HG02798 (cell line): ENCODE measurements at regions not wholly inside any gene's neighbourhood (a gene's known extent, or its start where the extent isn't known, plus 50 kb on each side); places are given as distances from the start of the nearest gene placed in this dataset.
"Not testable (repeated sequence)": the region's sequence is repeated elsewhere in the genome, so short reads cannot be mapped to it uniquely, and the experiment has no call there.

Experiments used
- ATAC-seq: cut with Tn5 transposase; IDR thresholded peaks from one replicate; pipeline ENCODE4 v1.9.1; 2021; ENCODE audit warnings: mild to moderate bottlenecking; ENCODE audit not compliant: unreplicated experiment, poor library complexity

DNA sequence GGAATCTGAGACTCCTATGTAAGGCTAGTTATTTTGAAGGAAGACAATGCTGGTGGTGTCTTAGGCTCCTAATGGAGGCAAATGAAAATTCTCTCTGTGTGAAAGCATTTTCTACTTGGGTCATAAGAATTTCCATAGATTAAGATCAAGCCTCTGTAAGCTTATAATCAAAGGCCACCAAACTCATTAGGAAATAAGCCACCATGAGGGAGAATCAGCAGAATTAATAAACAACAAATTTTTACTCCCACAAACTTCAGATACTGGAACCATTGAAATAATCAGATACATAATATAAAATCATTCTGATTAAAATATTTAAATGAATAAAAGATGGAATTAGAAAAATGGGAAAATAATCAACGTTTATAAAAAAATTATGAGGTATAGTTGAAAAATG is 178.7 kb downstream of the NPIPA8 start:
- ATAC-seq, result not testable (repeated sequence)

GRCh38 chr16:18152832-18153231 is 183.7 kb downstream of the NPIPA8 start:
- not testable (repeated sequence) for ATAC-seq

DNA sequence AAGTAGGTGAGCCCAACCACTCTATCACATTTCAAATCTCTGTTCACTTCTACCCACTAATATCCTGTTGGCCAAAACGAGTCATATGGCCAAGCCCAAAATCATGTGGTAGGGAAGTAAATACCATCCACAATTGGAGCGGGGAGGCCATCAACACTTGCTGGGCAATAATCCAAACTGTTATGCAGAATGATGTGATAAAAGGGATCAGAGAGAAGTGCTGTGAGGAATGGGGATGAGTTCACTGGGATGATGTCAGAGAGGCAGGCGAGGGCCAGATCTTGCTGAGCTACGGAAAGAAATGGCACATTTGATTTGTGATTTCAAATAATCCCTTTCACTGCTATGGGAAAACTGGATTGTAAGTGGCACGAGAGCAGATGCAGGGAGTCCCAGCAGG is 188.4 kb downstream of the NPIPA8 start:
- ATAC-seq, result not testable (repeated sequence)

DNA sequence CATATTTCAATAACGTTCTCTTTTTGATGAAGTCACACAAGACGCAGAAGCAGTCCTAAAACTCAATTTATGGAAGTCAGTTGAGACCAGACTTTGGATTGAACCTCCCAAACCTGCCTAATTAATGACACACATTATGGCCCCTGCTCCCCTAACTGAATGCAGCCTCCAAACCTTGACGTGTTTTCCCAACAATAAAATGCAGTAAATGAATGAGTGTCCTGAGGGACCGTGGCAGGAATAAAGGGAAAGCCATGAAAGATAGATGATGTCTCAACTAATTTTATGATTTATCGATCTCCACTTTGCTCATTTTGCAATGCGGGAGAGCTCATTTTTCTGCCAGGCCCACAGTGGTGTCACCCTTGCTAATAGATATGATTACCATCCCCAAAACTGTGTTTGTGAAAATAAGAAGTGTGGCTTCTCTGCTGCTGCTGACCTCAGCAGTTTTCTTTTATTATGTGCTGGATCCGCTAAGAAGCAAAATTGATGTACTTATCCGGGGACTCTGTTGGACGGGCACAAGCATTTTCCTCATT is 189.9 kb downstream of the NPIPA8 start:
- not testable (repeated sequence) for ATAC-seq

DNA sequence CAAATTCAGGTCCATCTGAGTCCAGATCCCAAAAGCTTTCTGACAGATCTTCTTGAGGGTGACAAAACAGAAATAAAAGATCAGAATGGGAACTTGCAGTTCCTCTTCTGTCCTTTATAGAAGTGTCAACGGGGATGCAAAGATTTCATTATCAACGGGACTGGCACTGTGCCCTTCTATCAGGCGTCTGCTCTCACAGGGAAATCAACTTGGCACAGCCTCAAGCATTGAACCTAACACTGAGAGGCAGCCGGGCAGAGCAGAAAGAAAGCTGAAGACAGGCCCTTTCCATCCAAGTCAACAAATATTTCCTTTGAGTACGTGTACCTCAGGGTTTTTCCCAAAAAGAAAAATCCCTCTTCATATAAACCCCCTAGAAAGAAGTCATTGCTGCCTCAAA is 194.5 kb downstream of the NPIPA8 start:
- not testable (repeated sequence) for ATAC-seq

GRCh38 chr16:18136288-18136687 is 200.2 kb downstream of the NPIPA8 start:
- not testable (repeated sequence) for ATAC-seq

GRCh38 chr16:18135024-18135423 is 201.5 kb downstream of the NPIPA8 start:
- not testable (repeated sequence) for ATAC-seq

- not testable (repeated sequence) for ATAC-seq
These were observed 204.9 kb downstream of the NPIPA8 start for GRCh38 chr16:18131587-18131986.

GRCh38 chr16:18130478-18131120 is 205.9 kb downstream of the NPIPA8 start:
- not testable (repeated sequence) for ATAC-seq

DNA sequence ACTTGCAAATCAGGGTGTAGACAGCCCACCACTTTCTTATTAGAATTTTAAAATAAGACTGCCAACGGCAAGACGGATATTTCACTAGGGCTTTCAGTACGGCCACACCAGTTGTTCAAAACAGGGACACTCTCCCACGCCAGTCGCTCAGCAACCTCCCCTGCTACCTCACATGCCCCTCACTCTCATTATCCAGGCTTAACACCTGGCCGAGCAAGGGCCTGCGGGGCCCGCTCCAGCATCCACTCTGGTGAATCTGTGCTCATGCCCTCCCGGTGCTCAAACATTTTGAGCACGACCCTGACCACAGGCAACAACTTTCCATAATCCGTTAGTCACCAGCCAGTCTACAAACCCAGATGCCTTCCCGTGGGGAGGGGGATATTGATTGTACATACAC is 209.5 kb downstream of the NPIPA8 start:
- ATAC-seq, result not testable (repeated sequence)

DNA sequence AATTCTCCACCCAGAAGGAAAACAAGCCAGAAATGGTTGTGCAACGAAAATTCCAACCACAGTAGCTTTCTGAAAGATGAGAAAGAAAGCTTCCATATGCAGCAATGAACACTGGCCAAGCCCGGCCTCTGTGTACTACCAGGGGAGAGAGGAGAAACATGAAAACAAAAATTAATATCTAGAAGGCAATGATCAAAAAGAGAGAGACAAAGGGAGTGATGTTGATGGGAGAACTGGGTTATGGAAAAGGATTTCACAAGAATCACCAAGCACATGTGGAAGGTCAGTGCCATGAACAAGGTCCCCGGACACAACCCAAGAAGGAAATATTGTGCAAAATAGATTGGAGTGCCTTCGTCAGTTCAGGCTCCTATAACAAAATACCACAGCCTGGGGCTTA is 217.4 kb downstream of the NPIPA8 start:
- not testable (repeated sequence) for ATAC-seq

DNA sequence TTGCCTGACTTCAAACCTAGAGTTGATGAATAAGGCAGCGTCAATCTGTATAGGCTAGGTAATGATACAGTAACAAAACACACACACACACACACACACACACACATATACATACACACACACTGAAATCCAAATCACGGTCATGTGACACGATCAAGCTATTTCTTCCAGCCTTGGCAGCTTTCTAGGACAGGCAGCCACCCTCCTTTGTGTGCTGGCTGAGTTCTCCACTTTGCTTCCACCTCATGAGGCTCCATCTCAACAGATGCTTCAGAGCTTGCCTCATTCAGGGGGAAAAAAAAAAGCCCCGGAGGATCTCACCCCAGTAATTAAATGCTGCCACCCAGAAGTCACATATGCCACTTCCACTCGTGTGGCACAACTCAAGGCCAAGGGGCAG is 217.9 kb downstream of the NPIPA8 start:
- ATAC-seq, result not testable (repeated sequence)

DNA sequence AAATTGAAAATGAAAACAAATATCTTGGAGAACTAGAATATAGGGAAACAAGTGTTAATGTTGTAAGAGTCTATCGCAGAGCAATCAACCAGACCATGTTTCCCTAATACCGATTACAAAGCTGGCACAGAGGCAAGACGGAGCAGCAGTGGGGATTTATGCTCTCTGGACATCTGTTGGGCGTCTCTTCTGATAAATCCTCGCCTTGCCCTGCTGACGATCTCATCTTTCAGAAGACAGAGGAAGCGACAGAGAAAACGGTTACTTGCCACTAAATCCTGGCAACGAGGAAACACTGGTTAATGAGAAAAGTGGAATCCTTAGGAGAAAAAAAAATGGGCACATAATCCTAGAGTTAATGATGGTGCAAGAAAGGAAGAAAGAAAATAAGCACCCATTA is 218.5 kb downstream of the NPIPA8 start:
- ATAC-seq, result not testable (repeated sequence)

DNA sequence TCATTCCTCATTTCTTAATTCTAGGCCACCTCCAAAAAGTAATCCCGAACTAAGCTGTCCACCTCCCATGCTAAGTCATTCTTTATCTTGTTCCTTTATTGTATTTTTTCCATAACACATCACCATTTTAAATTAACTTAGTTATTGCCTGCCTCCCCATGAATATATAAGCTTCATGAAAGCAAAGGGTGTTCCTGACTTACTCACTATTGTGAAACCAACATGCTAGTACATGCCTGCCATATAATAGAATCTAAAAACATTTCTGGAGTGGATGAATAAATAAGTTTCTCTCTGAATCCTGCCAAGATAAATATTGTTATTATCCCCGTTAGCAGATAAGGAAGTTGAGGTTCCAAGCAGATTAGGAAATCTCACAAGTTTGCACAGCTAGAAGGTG is 232.1 kb downstream of the NPIPA8 start:
- not testable (repeated sequence) for ATAC-seq

DNA sequence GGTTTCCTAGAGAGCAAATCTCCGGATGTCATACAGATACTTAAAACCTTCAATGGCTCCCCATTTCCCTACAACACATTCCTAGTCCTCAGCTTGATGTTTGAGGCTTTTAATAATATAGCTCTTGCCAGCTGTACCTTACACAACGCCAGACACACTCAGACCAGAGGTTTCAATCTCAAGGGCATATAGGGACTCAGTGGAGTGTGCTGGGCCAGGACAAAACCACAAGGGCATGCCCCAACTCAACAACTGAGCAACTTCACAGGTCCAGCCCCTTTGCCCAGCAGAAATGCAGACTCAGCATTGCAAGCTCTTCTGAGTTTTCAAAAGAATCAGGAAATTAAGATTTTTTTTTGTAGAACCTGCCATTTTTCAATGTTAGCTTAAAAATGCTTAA is 235.5 kb downstream of the NPIPA8 start:
- not testable (repeated sequence) for ATAC-seq

DNA sequence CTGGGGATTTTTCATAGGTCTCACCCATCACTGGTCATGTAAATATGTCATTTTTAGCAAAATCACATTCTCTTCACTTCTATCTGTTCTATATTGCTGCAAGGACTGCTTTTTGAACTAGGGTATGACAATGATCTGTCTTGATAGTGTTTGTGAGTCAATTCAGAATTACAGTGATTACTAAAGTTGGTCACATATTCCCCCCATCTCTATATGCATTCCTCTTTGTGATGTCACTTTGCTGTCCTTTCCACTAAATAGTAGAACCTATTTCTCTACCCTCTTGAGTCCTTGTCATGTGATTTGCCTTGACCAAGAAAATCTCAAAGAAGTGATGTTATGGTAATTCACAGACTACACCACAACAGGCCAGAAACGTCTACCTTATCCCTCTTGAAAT is 243.9 kb downstream of the NPIPA8 start:
- not testable (repeated sequence) for ATAC-seq

DNA sequence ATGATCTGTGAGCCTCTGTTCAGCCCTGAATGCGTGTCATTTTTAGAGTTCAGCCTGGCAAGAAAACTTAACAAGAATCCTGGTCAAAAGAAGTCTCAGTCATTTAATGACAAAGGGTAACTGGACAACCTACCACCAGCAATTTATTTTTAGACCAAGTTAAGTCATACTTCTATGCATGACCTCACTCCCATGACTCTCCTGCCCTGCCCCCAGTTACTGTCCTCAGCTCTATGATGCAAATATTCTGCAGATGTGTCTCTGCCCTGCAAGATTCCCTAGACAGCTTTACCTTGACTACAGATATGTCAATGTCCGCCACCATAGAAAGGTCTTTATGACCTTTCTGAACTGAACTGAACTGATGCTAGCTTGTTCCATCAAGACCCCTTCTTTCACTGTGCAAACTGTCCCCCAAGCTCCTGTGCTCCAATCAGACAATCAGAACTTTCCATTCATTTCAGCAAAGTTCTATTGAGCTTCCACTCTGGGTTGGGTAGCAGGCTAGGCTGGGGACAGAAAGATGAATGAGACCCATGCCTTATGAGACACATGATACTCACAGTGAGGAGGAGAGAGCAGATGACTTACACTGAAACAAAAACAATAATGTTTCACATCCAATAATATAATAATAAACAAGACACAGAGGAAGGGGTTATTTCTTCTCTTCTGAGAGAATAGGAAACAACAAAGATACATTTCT is 255.7 kb downstream of the NPIPA8 start:
- not testable (repeated sequence) for ATAC-seq

- not testable (repeated sequence) for ATAC-seq
These were observed 258.6 kb downstream of the NPIPA8 start for GRCh38 chr16:18077910-18078309.

- no peak for ATAC-seq
These were observed 264.4 kb downstream of the NPIPA8 start for GRCh38 chr16:18072161-18072560.

DNA sequence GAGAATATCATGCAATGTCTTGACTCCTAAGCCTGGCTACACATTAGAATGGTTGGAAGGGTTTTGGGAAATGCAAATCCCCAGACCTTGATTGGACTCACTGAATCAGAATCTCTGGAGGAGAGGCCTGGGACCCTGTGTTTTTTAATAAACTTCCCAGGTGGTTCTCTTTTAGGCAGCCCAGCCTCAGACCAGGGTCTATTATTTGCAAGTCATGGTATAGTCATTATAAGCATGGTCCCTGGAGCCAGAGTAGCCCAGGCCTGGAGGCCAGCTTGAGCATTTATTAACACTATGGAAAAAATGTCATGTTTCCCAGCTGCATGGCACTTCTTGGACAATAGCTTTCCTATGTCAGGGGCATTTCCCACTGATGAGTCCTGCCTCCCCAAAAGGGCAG is 266.9 kb downstream of the NPIPA8 start:
- no peak for ATAC-seq

DNA sequence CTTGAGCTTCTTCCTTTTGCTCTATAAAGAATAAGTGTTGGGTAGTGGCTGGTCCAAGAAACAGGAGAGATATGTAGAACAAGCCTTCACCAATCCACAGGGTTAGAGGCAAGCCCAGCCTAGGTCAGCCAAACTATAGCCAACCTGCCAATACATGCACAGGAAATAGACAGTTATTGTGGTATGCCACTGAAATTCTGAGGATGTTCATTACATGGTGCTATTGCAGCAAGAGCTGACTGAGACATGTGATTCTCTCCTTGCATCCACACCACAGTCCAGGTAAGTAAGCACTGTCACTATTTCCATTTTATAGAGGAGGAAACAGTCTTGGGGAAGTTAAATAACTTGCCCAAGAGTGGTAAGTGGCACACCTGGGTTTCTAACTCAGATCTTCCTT is 268.1 kb downstream of the NPIPA8 start:
- ATAC-seq, result no peak

DNA sequence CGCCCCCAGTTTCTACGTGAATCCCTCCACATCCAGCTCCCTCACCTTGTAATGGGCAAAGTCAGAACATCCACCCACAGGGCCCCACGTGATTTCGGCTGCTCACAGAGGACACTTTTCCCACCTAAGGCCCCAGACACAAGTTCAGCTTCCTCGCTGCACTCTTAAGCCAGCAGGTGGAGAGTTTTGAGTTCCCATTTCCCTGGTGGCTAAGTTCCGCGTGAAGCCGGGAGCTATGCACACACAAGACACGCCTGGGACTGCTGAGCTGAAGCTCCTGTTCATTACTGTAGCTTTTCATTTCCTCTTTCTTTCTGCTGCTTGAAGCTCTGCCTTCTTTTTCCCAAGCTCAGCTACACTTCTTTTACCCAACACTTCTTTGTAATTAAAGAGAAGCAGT is 273.8 kb downstream of the NPIPA8 start:
- no peak for ATAC-seq
